ENCODE measurements at regions not wholly inside any gene's neighbourhood (a gene's known extent, or its start where the extent isn't known, plus 50 kb on each side); places are given as distances from the start of the nearest gene placed in this dataset.

DNA sequence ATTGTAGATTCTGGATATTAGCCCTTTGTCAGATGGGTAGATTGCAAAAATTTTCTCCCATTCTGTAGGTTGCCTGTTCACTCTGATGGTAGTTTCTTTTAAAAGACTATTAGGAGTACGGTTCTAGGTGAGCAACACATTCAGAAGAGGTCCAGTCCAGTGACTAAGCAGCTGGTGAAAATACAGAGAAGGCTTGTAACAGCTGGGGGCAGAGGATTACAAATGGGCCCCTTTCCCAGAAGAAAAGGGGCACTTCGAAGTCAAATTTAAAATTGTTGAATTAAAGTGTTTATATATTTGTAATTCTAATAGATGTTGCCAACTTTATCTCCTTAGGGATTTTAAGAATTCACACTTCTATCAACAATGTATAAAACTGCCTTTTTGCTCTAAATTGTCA lies 720.5 kb downstream of the TLE4 start:
- no peak for DNase-seq

DNA sequence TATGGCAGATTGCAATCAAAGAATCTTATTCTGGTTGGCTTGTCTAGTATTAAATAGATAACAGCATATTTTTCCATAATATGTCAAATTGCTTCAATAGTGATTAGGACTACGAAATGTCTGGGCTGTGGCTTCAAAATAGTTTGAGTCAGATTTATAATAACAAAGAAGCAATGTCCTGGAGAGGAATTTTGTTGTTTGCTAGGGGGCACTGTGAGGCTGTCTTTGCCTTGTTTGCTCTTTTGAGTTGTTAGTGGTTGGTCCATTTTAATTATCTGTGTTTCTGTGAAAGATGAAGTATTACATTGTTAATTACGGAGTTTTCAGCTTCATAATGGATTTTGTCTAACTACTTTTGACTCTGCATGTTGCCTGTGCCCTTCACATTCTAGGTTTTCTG lies 713.6 kb downstream of the TLE4 start:
- no peak for DNase-seq

DNA sequence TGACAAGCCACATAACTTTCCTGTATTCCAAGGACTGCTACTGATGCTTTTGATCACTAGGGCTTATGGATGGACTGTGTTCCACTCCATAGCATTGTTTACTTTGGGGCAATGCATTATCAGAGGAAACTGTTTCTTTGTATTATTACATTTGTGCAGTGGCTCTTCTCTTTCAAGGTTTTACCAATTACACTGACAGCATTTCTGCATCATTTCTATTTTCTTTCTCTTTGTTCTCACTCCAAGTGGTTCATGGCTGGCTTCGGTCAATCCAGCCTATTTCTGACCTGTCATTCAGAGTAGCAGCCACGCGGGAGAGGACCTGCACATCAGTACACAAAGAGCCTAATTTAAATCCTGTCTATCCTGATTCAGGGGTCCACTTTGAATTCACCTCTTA lies 711.0 kb downstream of the TLE4 start:
- DNase-seq = no peak

DNA sequence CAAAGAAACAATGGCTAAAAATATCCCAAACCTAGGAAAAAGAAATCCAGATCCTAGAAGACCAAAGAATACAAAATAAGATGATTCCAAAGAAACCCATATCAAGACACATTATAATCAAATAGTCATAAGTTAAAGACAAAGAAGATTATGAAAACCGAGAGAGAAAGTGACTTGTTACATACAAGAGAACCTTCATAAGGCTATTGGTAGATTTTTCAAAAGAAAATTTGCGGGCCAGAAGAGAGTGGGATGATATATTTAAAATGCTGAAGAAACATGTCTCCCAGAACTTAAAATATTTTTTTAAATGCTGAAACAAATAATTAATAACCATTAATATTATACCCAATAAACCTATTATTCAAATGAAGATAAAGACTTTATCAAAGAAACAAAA lies 687.3 kb downstream of the TLE4 start:
- DNase-seq = no peak

DNA sequence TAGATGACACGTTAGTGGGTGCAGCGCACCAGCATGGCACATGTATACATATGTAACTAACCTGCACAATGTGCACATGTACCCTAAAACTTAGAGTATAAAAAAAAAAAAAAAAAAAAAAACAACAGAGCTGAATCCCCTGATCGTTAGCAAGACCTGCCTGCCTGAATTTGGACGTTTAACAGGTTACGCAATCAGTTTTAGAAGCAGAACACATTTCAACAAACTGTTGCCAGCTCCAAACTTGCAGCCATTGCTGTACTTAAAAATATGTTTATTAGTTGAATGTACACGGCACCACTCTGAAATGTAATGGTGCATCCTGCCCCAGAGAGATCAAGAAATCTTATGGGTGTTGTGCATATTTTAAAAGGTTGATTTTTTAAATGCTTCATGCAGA lies 680.0 kb downstream of the TLE4 start:
- no peak for DNase-seq

DNA sequence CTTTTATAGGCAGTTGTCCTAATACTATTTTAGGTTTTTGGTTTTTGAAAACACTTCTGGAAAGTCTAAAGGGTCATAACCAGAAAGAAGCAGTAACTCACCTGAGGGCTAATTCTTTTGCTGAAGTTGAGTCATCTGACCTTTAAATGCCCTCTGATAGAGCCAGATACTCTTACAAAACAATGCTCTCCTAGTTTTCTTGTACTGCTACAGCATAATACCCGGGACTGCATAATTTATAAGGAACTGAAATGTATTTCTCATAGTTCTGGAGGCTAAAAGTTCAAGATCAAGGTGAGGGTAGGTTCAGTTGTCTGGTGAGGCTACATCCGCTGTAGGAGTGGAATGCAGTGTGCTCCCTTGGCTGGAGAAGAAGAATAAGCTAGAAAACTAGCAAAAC lies 670.3 kb downstream of the TLE4 start:
- DNase-seq = no peak

DNA sequence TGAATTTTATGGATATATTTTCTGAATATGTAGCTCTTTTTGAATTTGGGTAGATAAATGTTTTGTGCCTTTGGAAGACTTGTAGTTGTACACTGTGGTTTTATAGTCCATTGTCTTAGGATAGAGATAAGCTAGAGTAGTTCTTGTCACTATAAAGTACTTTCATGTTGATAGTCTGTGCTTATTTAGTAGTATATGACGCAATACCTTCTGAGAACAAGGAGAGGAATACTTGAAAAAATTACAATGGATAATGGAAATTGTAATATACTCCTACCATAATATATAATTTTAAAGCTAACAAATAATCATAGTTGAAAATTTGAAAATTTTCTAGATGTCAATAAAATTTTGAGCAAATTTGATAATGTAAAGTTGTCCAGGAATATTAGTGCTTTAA lies 664.0 kb downstream of the TLE4 start:
- no peak for DNase-seq

DNA sequence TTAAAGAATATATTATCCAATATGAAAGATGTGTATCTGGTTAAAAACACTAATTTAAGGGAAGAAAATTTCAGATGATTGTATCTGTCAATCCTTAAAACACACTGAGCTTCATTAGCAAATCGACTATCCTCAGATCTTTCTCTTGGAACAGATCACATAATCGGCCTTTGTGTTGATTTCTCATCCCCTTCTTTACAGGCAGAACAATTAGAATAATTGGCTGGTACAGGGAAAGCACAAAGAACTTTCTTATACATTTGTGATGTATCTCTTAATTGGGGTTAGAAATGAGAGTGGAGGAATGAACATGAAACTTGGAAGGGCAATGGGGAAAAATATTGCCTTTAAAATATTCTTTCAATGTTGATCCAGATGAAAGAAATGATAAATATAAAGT lies 662.1 kb downstream of the TLE4 start:
- DNase-seq = no peak

DNA sequence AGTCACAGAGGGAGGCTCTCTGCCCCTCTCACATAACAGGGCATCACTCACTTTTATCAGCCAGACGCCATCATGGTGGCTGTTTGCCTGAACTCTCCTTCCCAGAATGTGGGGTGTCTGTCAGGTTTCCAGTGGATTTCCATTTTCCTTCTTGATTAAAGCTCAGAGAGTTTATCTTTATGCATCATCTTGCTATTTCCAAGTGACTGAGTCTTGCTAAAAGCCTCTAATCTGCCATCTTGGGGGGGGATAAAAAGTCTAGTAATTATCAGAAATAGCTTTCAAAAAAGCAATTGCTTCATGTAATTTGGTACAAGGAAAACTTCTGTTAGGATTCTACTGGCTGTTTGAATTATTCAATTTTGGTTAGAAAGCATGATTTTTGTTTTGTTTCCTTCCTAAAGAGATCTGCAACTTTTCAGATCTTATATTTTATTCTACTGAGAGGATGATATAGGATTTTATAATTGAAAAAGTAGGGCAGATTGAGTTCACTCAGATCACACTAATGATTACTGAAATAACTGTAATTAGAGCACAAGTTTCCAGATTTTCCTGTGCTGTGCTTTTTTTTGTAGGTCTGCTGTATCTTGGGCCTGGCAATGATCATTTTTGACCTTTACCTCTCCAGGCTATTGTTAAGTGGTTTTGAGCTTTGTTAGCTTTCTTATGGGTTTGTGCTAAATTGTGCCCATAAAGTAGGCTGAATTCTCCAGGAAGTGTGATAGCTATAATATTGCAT lies 661.5 kb downstream of the TLE4 start:
- DNase-seq = no peak

DNA sequence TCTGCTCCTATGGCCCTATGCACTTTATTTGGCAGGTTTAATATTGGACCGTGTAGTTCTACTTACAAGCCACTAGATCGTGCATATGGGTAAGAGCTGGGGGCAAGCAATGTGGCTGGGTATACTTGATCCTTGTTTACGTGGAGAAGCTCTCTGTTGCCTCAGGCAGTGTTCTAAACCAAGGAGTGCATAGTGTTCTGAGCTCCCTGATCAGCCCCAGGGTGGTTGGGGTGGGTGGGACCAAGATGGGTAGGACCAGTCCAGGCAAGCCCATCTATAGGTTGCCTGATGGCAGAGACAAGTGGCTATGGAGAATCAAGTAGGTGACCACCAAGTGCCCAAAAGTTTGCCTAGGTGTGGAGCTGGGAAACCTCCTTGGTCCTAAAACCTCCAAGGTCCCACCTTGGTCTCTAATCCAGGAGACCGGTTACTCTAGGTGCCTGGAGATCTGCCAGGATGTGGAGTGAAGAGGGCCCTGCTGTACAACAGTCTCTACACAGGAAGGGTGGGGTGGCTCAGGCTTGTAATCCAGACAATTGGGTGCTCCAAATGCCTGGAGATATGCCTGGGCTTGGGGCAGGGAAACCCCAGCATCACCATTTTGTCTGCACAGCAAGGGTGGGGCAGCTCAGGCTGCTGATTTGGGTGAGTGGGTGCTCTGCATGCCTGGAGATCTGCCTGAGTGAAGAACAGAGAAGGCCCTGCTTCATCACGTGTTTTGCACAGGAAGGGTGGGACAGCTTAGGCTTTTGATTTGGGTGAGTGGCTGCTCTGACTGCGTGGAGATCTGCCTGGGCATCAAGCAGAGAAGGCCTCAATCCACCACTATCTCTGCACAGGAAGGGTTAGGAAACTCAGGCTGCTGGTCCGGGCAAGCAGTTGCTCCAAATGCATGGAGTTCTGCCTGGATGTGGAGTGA lies 659.8 kb downstream of the TLE4 start:
- DNase-seq = no peak

DNA sequence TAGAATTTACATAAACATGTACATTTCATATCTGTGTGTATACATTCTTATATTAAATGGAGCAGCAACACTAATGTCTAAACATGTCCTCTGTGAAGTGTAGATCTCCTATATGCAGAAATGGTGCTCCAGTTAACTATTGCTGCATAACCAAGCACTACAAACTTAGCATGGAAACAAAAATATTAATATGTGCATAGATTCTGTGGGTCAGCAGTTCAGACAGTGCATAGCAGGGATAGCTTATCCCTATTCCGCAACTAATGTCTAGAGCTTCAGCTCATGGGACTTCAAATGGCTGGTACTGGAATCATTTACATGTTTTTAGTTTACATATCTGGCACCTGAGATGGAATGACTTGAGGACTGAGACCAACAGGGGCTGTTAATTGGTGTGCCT lies 652.1 kb downstream of the TLE4 start:
- no peak for DNase-seq

DNA sequence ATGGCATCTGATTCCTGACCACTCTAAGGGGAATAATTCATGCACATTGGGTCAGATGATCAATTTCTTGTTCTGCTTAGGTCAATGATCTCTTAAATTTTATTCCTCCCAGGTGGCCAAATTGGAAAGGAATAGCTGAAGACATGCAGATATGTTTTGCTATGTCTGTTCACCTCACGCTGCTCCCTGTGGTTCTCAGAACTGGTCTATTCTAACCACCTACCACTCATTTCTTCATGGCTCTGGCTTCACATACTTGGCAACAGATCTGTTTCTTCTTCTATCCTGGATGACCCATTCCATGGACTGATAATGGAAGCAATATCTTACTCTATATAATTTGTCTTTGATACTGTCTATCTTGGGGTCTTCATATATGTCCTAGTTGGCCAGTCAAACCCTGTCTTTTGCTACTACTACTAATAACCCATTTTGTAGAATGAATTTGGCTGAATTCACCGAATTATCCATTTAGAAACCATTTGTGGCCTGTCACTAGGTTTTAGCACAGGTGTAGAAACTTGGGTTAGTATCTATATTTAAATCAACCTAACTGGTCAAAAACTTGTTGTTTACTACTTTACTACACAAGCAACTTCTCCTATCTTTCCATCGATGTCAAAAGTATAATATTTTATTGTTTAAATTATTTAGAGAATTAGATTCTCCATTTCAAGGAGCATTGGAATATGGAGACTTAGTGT lies 650.9 kb downstream of the TLE4 start:
- no peak for DNase-seq

DNA sequence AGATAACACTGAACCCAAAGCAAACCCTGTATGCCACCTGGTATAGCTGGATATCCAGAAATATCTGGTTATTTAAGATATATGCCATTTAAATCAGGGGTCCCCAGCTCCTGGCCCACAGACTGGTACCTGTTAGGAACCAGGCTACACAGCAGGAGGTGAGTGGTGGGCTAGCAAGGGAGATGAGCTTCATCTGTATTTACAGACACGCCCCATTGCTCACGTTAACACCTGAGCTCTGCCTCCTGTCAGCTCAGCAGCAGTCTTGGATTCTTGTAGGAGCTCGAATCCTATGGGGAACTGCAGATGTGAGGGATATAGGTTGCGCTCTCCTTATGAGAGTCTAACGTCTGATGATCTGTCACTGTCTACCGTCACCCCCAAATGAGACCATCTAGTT lies 646.6 kb downstream of the TLE4 start:
- DNase-seq = no peak

DNA sequence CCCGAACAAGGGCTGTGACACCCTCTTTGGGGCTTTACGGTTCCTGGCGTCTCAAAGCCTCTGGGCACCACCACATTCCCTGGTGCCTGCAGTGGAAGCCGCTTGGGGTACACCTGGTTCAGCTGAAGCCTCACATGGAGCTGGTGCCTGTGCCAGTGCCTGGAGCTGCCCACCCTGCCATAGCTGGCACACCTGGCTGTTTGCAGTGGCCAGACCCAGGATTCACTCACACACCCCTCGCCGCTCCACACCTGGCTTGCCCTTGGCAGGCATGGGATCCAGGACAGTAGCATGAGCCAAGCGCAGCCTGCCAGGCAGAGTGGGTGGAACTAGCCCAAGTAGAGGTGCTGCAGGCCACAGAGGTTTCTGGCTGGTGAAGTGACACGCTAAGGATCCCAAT lies 641.8 kb downstream of the TLE4 start:
- DNase-seq = no peak

DNA sequence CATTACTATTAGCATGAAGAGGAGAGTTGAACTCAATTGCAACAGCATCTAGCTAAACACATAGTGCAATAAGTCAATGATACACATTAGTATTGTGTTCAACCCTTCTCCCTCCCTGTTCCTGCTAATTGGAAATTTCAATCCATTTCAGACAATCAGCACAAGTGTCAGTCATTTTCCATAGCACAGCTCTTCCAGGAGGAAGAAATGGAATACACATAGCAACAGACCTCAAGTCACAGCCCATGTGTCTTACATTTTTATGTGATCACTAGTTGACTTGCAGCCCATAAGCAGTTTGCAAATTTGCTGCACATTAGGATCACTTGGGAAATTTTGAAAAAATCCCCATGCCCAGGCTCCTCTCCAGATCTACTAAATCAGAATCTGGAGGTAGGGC lies 636.9 kb downstream of the TLE4 start:
- no peak for DNase-seq

DNA sequence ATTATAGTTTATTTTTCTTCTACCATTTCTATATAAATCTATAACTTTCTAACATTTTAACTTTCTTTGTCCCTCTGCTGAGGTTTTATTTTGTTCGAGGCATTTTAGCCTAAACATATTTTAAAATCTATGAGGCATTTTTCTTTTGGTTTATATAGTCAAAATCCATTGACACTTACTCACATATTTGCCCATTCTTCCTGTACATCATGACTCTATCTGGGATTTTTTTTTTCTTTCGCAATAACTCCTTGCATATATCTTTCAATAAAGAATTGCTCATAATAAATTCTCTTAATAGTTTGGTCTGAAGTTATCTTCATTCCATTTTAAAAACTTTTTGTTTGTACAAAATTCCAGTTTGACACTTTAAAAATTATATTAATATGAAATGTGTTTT lies 632.3 kb downstream of the TLE4 start:
- no peak for DNase-seq

DNA sequence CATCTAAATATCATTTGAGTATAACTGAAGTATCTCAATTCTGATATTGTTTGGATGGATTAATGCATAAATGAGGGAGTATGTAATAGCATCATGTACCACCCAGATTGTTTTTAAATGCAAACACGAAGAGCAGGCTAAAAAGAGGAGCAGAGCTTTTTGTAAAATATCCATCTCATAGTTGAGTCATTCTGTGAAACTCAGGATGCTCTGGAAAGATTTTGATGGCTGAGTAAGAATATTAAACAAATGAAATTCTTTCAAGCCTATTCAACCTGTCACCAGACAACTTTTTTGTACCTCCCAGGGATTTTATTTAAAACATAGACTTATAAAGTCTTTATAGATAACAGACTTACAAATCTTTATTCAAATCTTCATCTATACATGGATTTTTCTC lies 625.9 kb downstream of the TLE4 start:
- no peak for DNase-seq

DNA sequence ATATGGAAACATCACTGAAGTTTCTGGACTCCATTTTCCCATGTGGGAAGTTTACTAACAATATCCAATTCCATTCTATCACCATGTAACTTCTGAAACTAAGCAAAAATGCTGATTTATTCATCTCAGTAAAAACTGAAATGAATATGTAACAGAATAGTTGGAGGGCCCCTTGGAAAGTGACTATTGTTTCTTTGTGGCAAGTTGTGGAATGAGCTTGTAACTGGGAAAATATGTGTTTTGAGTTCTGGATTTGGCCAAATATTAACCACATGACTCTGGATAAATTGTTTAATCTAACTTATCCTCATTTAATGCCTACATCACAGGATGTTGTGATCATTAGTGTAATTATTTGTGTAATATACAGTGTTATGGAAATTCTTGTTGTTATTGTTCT lies 619.3 kb downstream of the TLE4 start:
- DNase-seq = no peak

DNA sequence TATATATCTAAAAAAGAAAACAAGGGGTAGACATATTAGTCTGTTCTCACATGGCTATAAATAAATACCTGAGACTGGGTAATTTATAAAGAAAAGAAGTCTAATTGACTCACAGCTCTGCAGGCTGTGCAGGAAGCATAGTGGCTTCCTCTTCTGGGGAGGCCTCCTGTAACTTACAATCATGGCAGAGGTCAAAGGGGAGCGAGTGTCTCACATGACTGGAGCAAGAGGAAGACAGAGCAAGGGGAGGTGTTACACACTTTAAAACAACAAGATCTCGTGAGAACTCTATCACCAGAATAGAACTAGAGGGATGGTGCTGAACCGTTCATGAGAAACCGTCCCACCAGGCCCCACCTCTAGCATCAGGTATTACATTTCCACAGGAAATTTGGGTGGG lies 616.8 kb downstream of the TLE4 start:
- no peak for DNase-seq

DNA sequence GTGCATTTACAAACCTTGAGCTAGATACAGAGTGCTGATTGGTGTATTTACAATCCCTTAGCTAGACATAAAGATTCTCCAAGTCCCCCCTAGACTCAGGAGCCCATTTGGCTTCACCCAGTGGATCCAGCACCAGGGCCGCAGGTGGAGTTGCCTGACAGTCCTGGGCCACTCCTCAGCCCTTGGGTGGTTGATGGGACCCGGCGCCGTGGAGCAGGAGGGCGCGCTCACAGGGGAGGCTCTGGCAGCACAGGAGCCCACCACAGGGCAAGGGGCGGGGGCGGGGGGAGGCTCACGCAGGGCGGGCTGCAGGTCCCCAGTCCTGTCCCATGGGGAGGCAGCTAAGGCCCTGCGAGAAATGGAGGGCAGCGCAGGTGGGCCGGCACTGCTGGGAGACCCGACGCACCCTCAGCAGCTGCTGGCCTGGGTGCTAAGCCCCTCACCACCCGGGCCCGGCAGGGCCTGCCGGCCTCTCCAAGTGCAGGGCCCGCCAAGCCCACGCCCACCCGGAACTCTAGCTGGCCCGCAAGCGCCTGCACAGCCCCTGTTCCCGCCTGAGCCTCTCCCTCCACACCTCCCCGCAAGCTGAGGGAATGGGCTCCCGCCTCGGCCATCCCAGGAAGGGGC lies 613.5 kb downstream of the TLE4 start:
- no peak for DNase-seq

DNA sequence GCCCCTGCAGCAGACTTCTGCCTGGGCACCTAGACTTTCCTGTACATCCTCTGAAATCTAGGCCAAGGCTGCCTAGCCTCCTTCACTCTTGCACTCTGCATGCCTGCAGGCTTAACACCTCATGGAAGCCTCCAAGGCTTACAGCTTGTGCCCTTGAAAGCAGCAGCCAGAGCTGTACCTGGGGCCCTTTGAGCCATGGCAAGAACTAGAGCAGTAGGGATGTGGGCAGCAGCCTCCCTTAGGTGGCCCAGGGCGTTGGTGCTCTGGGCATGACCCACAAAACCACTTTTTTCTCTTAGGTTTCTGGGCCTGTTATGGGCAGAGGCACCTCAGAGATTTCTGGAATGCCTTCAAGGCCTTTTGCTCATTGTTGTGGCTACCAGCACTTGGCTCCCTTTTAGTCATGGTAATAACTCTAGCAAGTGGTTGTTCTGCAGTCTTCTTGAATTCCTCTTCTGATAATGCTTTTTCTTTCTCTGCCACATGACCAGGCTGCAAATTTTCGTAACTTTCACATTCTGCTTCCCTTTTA lies 606.2 kb downstream of the TLE4 start:
- DNase-seq = no peak

DNA sequence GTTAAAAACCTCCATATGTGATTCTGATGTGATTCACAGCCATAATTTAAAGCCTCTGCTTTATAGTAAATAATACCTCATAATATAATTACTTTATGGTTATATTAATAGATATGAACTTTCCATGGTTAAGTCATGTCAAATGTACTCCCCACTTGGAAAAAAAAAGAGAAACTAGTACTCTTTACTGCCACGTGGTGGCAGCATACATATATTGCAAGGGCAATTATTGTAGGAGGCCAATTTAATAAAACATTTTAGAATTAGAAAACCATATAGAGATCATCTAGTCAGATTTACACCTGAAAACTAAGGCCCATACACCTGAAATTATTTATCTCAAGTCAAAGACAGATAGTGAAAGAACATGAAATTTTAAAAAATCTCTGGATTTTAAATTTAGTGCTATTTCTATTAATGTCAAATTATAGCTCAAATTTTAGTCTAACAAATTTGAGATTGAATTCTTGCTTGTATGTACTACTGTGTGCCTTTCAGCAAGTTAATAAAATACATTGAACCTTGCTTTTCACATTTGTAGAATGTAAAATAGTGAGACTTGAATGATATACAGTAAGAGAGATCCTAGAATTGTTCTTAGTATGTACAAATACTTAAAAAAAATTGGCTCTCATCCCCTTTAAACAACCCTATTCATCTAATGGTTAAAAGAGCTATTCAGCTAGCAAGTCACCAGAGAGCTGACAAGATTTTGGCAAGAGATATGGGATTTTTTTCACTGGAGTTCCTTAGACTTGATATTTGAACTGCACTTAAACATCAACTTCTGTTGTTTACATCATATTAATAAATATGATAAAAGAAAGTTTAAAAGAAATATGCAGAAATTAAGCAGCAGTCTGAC lies 603.8 kb downstream of the TLE4 start:
- no peak for DNase-seq

Measured in right forelimb (tissue), 1 donor.